GM12878 (cell line): ENCODE measurements at regions not wholly inside any gene's neighbourhood (a gene's known extent, or its start where the extent isn't known, plus 50 kb on each side); places are given as distances from the start of the nearest gene placed in this dataset.

Experiments used
- ATAC-seq: fragments of 200-7000 bp; cut with Tn5 transposase; 3 replicates; pipeline ENCODE4 v1.9.1; 2020; ENCODE audit warnings: mild to moderate bottlenecking, moderate library complexity
- BruUV-seq: library from RNA; stranded (reverse); fragments of 400-500 nt; replicated peaks from 2 replicates; lab custom pipeline; 2021; lab: Mats Ljungman, UMichigan
- CTCF ChIA-PET: fragments of 300-600 bp; sonication (Branson Sonifier 250); formaldehyde crosslinking; extraction: SDS; loops from one replicate; lab custom pipeline; 2021; ENCODE audit warnings: inconsistent platforms; lab: Yijun Ruan, JAX
- POLR2A ChIA-PET: fragments of 350-600 bp; formaldehyde crosslinking; extraction: SDS; loops from one replicate; lab custom pipeline; 2021; ENCODE audit warnings: inconsistent platforms; lab: Charles Lee
- RAD21 ChIA-PET: fragments of 300-600 bp; sonication (Branson Sonifier 250); formaldehyde crosslinking; loops from one replicate; lab custom pipeline; 2023; ENCODE audit warnings: antibody characterized with exemption; ENCODE audit not compliant: unreplicated experiment; lab: Charles Lee
- SMC1A ChIA-PET: fragments of 300-600 bp; sonication (Branson Sonifier 250); formaldehyde crosslinking; loops from one replicate; lab custom pipeline; 2023; ENCODE audit not compliant: unreplicated experiment, uncharacterized antibody; lab: Charles Lee
- DNase-seq: peaks from one replicate; pipeline ENCODE4 v3.0.0-alpha.2; 2011; ENCODE audit warnings: low read depth, low spot score
- FAIRE-seq: peaks from 3 replicates; lab custom pipeline; 2011; peaks lifted over from hg19 to GRCh38; lab: Jason Lieb, UNC
- H2AFZ ChIP-seq: 2 replicates; pipeline ENCODE4 v1.6.0; 2011; ENCODE audit warnings: low read depth, low read length, control low read depth; ENCODE audit not compliant: control insufficient read depth
- H3K27ac ChIP-seq: 2 replicates; pipeline ENCODE4 v1.5.1; 2011; ENCODE audit warnings: control low read depth; ENCODE audit not compliant: control insufficient read depth, insufficient read depth
- H3K27me3 ChIP-seq, 2 experiments: replicated peaks in 1 of 2; 2 replicates each; pipeline versions ENCODE4 v1.6.0 to v1.6.1; 2011; ENCODE audit warnings: low read length in 1 of 2; ENCODE audit not compliant: control insufficient read depth in 2 of 2, insufficient read depth in 2 of 2
- H3K36me3 ChIP-seq, 2 experiments: 2 replicates each; pipeline ENCODE4 v1.5.1; 2011; ENCODE audit warnings: low read length in 1 of 2; ENCODE audit not compliant: control insufficient read depth in 2 of 2, insufficient read depth in 2 of 2
- H3K4me1 ChIP-seq: 2 replicates; pipeline ENCODE4 v1.6.1; 2011; ENCODE audit warnings: mild to moderate bottlenecking, low read length, moderate library complexity, mixed read lengths; ENCODE audit not compliant: control insufficient read depth, insufficient read depth
- H3K4me2 ChIP-seq: 2 replicates; pipeline ENCODE4 v1.6.0; 2011; ENCODE audit warnings: control low read depth; ENCODE audit not compliant: control insufficient read depth, insufficient read depth
- H3K4me3 ChIP-seq: fragments of 200-600 bp; sonication (generic); 2 replicates; pipeline ENCODE4 v1.5.1; 2016
- H3K79me2 ChIP-seq: 2 replicates; pipeline ENCODE4 v1.6.0; 2011; ENCODE audit warnings: low read length; ENCODE audit not compliant: control insufficient read depth, insufficient read depth
- H3K9ac ChIP-seq: 2 replicates; pipeline ENCODE4 v1.8.0; 2011; ENCODE audit warnings: low read length, control low read depth, mixed read lengths; ENCODE audit not compliant: control insufficient read depth, insufficient read depth
- H3K9me3 ChIP-seq: replicated peaks from 3 replicates; pipeline ENCODE4 v1.5.1; 2011; ENCODE audit warnings: mild to moderate bottlenecking, low read length; ENCODE audit not compliant: control insufficient read depth, insufficient read depth
- H4K20me1 ChIP-seq: 2 replicates; pipeline ENCODE4 v1.6.0; 2011; ENCODE audit not compliant: control insufficient read depth, insufficient read depth
- ASH2L ChIP-seq: fragments of 300-600, 200-600 bp; sonication (generic); IDR thresholded peaks from 2 replicates; pipeline ENCODE4 v1.6.1; 2017; ENCODE audit warnings: low read depth, mild to moderate bottlenecking, borderline replicate concordance
- ATF3 ChIP-seq: IDR thresholded peaks from 2 replicates; pipeline ENCODE4 v1.6.1; 2011; ENCODE audit warnings: low read depth, mild to moderate bottlenecking, low read length, moderate library complexity, borderline replicate concordance; ENCODE audit errors: extremely low read depth
- CTCF ChIP-seq, 3 experiments: IDR thresholded peaks in 2 of 3; conservative IDR thresholded peaks in 1 of 3; 2 replicates each; pipeline ENCODE4 v1.5.1; 2011; ENCODE audit warnings: low read depth in 3 of 3, low read length in 3 of 3, mild to moderate bottlenecking in 3 of 3, control low read depth in 2 of 3, moderate library complexity in 2 of 3, inconsistent platforms in 1 of 3, mixed read lengths in 1 of 3; ENCODE audit not compliant: control insufficient read depth in 2 of 3, insufficient read depth in 1 of 3; ENCODE audit errors: extremely low read depth in 1 of 3
- CUX1 ChIP-seq: IDR thresholded peaks from 2 replicates; pipeline ENCODE4 v1.6.1; 2012; ENCODE audit warnings: improper control_type of control experiment, low read depth, low read length; ENCODE audit not compliant: insufficient replicate concordance
- KLF5 ChIP-seq: fragments of 450-650 bp; IDR thresholded peaks from 2 replicates; pipeline ENCODE4 v1.6.1; 2014; ENCODE audit warnings: mild to moderate bottlenecking; ENCODE audit not compliant: partially characterized antibody
- MLLT1 ChIP-seq: fragments of 450-650 bp; IDR thresholded peaks from 2 replicates; pipeline ENCODE4 v1.6.1; 2016; ENCODE audit warnings: mild to moderate bottlenecking
- NFIC ChIP-seq: IDR thresholded peaks from 2 replicates; pipeline ENCODE4 v1.6.1; 2012; ENCODE audit warnings: low read depth, mild to moderate bottlenecking, inconsistent platforms, low read length, moderate library complexity
- NR2C1 ChIP-seq: fragments of 450-650 bp; IDR thresholded peaks from 2 replicates; pipeline ENCODE4 v1.6.1; 2017; ENCODE audit warnings: antibody characterized with exemption, mild to moderate bottlenecking, moderate library complexity
- NR2C2 ChIP-seq: IDR thresholded peaks from 2 replicates; pipeline ENCODE4 v1.6.1; 2011; ENCODE audit warnings: borderline replicate concordance, low read depth; ENCODE audit not compliant: control insufficient read depth, insufficient read length
- PBX3 ChIP-seq: IDR thresholded peaks from 2 replicates; pipeline ENCODE4 v1.6.1; 2011; ENCODE audit warnings: mild to moderate bottlenecking, low read depth, low read length, moderate library complexity; ENCODE audit not compliant: insufficient replicate concordance
- POLR2AphosphoS5 ChIP-seq: IDR thresholded peaks from 2 replicates; pipeline ENCODE4 v1.6.1; 2011; ENCODE audit warnings: mild to moderate bottlenecking, low read length, inconsistent platforms
- POU2F2 ChIP-seq: IDR thresholded peaks from 3 replicates; pipeline ENCODE4 v1.6.1; 2011; ENCODE audit warnings: low read depth, mild to moderate bottlenecking, low read length, borderline replicate concordance
- SMARCA5 ChIP-seq: fragments of 450-650 bp; IDR thresholded peaks from 2 replicates; pipeline ENCODE4 v1.6.1; 2017; ENCODE audit warnings: mild to moderate bottlenecking
- ZZZ3 ChIP-seq: IDR thresholded peaks from 2 replicates; pipeline ENCODE4 v1.6.1; 2011; ENCODE audit warnings: low read depth; ENCODE audit not compliant: control insufficient read depth, insufficient read length
- WGBS: methylation state at CpG from one replicate; pipeline ENCODE4 v1.1.6; 2016; ENCODE audit warnings: low lambda C conversion rate; ENCODE audit not compliant: insufficient replicate concordance, insufficient coverage; ENCODE audit errors: missing lambda C conversion rate; 5-methylcytosine and 5-hydroxymethylcytosine counted together
- in situ Hi-C: fragments of 300-500 bp; cut with MboI; formaldehyde crosslinking; loops from 9 replicates; pipeline ENCODE4 v1.14.3; 2018; ENCODE audit warnings: mixed read lengths
- intact Hi-C: fragments of 100-400 bp; cut with micrococcal nuclease; formaldehyde crosslinking; loops from one replicate; pipeline ENCODE4 v1.14.2; 2022; ENCODE audit not compliant: unreplicated experiment

GRCh38 chr9:97794666-97795065 lies 58.4 kb upstream of the FOXE1 start:
- no peak overlapping the region for H3K4me2 ChIP-seq
- intact Hi-C loops (no loop called here), in situ Hi-C loops (no loop called here)
- no peaks in the 10 kb centered on the region for H3K79me2 ChIP-seq
- RAD21 ChIA-PET, result no interaction called here
- CTCF ChIA-PET, result no interaction called here
- POLR2A ChIA-PET, result no interaction called here
- H3K36me3 ChIP-seq, result no peaks in the 10 kb centered on the region
- no peaks in the 10 kb centered on the region for H3K4me1 ChIP-seq
- FAIRE-seq, result no peak
- DNase-seq, result no peak
- H3K27me3 ChIP-seq, result no peaks in the 10 kb centered on the region
- no peak overlapping the region for H3K9ac ChIP-seq
- no peaks in the 10 kb centered on the region; the same call in 2 of the 3 replicates for H3K9me3 ChIP-seq
- H3K27ac ChIP-seq, result no peak overlapping the region
- H2AFZ ChIP-seq, result no peak overlapping the region
- H4K20me1 ChIP-seq, result no peaks in the 10 kb centered on the region
- no peak overlapping the region for H3K4me3 ChIP-seq
- ATAC-seq, result no peak
- SMC1A ChIA-PET, result no interaction called here
- BruUV-seq, result no TSS peak
- WGBS, result 78% methylated on average over 1 of the region's 1 CpG
- TF ChIP-seq ASH2L (no peak), POLR2AphosphoS5 (no peak), KLF5 (no peak), NR2C1 (no peak), NFIC (no peak), NR2C2 (no peak), SMARCA5 (no peak), ZZZ3 (no peak), MLLT1 (no peak), POU2F2 (no peak), CTCF (IDR thresholded peaks at IDR 0.05 in 2 of 3, conservative IDR thresholded peaks at IDR 0.05 in 1 of 3; ENCODE audit: control insufficient read depth in 2 of 3, extremely low read depth in 1 of 3, insufficient read depth in 1 of 3, low read depth in 3 of 3, low read length in 3 of 3) (no peak), CUX1 (no peak), PBX3 (no peak), ATF3 (no peak)
